CD4-positive, alpha-beta T cell treated with Interleukin-17A for 1 hour (primary cell): ENCODE measurements at regions not wholly inside any gene's neighbourhood (a gene's known extent, or its start where the extent isn't known, plus 50 kb on each side); places are given as distances from the start of the nearest gene placed in this dataset.
"Not testable (repeated sequence)": the region's sequence is repeated elsewhere in the genome, so short reads cannot be mapped to it uniquely, and the experiment has no call there.

Experiments used
- DNase-seq: peaks from one replicate; pipeline ENCODE4 v3.0.0-alpha.2; 2020

- DNase-seq, result no peak
Observed at GRCh38 chr9:75289332-75289731, 201.0 kb downstream of the OSTF1 start.

DNA sequence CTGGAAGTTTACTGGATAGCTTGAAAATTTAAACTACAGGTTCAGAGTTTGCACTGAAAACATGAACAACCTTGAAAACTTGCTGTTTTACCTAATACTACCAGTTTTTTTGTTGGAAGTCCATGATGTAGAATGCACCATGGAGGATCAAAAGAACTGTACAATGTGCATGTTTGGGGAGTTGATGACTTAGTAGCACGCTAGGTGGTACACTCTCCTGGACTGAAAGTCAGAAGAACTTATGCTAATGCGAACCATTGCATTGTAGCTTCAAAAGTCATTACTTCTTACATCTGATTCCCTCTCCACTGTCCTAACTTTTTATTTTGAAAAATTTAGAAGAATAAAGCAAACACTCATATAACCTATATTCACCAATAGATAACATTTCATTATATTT is 211.0 kb downstream of the OSTF1 start:
- no peak for DNase-seq

GRCh38 chr9:75333624-75334023 is 245.3 kb downstream of the OSTF1 start:
- no peak for DNase-seq

DNA sequence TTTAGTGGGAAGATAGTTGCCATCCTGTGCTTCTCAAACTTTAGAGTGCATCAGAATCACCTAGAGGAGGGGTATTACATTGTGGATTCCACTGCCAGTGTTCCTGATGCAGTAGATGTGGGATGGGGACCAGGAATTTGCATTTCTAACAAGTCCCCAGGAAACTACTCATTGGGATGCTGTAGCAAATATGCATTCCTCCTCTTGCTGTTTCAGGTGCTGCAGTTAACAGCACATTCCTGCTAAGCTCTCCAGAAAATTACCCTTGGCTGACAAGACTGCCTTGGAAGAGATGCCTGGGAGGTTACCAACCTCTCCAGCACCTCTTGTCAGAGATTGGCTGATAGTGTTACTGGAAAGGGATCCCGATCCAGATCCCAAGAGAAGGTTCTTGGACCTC is 270.5 kb downstream of the OSTF1 start:
- DNase-seq, result no peak

- DNase-seq, result no peak
Observed at GRCh38 chr9:75359638-75360037, 271.3 kb downstream of the OSTF1 start.

DNA sequence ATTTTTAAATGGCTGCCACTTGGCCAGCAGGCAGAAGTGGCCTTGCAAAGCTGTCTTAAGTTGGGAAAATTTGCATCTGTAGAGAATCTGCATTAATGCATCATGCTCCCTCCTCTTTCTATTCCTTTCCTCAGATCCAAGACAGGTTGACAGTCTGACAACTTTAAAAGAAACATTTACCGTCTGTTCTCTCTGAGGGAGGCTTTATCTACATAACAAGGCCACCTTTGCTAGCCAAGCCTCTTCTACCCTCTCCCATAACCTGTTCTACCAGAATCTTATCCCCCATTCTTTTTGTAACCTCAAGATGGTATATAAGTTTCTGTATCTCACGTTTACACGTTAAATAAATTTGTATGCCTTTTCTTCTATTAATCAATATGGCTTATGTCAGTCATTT is 271.9 kb downstream of the OSTF1 start:
- no peak for DNase-seq

GRCh38 chr9:75362446-75362845 is 274.1 kb downstream of the OSTF1 start:
- not testable (repeated sequence) for DNase-seq

GRCh38 chr9:75365196-75365595 is 276.9 kb downstream of the OSTF1 start:
- DNase-seq, result no peak

DNA sequence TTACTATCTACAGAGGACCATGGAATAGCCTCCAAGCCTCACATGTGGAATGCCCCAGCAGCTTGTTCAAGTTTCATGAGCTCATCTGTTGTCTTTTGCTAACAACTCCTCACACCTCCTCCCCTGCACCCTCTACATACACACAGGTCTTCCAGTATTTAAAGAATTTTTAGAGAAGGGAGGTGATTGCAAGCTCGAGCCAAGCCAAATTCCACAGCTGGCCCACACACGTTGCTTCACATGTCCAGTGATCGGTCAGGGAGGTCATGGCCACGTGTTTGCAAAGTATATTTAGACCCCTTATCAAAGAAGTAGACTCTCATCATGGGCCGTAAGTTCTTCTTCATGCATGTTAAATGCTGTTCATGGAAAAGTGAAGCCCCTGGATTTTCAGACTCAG is 281.7 kb downstream of the OSTF1 start:
- no peak for DNase-seq

- DNase-seq, result no peak
Observed at GRCh38 chr9:75372499-75373268, 284.4 kb downstream of the OSTF1 start.

DNA sequence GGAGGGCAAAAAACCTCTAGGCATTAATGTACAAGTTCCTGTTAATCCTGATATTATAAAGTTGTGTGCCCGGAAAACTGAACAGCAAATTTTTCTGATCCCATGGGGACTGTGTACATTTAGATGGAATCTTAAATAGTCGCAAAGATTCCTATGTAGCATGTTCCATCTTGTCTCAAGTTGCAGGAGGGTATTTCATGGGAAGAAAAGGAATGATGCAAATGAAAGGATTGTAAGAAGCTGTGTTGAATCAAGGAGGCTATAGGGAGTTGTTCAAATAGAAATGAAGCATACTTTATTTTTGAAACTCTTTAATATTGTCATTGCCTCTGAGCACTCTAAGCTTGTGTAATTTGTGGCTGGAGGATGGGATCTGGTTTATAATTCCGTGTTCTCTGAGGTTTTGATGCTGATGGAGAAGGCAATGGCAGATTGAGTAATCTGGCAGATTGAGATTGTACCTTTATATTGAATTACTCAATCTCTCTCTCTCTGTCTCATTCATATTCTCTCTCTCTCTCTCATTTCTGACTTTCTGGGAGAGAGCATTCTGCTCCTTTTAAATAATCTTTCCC is 288.5 kb downstream of the OSTF1 start:
- no peak for DNase-seq

- no peak for DNase-seq
Observed at GRCh38 chr9:75378036-75378435, 289.7 kb downstream of the OSTF1 start.

DNA sequence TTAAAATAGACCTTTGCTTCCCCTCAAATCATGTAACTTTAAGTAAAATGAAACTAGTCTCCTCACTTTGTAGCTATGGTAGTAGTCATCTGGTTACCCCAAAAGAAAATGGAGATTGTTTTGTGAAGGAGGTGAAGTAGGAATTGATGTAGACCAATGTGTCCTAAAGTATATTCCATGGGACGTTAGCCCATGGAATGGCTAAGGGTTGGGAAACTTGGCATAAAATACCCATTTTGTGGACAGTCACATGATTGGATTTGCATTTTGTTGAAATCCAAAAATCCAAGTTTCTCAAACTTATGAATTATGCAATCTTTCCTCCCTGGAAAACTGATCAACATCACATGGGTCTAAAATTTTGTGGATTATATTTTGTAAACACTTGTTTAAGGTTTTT is 290.6 kb downstream of the OSTF1 start:
- DNase-seq, result no peak

- DNase-seq, result no peak
Observed at GRCh38 chr9:75382126-75382525, 293.8 kb downstream of the OSTF1 start.

DNA sequence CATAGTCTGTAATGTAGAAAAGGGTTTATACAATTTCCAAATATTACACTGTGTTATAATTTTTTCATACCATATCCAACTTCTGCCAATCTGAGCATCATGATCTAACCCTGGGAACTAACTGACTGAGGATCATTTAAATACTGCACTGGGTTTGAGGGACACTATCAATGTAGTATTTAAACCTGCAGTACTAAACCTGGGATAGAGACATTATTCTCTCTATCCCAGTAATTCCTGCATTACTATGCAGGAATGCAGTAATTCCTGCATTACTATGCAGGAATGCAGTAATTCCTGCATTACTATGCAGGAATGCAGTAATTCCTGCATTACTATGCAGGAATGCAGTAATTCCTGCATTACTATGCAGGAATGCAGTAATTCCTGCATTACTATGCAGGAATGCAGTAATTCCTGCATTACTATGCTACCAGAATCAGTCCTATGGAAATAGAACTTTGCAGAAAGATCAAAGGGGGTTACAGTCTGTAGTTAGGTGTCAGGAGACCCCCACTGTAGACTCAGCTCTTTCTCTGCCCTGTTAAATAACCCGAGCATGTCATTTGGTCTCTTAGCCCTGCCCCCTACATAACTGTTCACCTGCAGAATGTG is 295.2 kb downstream of the OSTF1 start:
- not testable (repeated sequence) for DNase-seq

DNA sequence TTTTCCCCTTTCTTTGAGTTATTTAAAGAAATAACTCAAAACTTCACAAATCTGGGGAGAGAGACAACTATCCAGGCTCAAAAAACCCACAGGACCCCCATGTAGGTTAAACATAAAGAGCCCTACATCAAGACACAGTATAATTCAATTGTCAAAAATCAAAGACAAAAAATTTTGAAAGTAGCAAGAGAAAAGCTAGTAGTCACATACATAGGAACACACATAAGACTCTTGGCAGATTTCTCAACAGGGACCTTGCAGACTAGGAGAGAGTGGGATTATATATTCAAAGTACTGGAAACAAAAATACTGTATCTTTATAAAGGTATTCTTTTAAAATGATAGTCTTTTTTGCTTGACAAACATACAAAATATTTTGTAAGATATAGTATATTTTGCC is 296.9 kb downstream of the OSTF1 start:
- DNase-seq, result no peak

GRCh38 chr9:75389101-75389500 is 300.8 kb downstream of the OSTF1 start:
- DNase-seq, result no peak

GRCh38 chr9:75390951-75391350 is 302.6 kb downstream of the OSTF1 start:
- no peak for DNase-seq

DNA sequence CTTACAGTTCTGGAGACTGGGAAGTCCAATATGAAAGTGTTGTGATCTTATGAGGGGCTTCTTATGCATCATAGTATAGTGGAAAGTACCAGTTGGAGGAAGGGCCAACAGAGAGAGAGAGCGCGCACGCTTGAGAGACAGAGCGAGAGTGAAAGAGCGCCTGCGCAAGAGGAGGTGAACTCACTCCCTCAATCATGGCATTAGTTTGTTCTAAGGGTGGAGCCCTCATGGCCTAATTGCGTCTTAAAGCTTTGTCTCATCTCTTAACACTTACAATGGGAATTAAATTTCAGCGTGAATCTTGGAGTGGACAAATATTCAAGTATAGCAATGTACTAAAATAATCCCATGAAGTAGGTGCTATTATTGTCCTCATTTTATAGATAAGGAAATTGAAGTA is 303.2 kb downstream of the OSTF1 start:
- DNase-seq, result no peak

- DNase-seq, result no peak
Observed at GRCh38 chr9:75395336-75395735, 307.0 kb downstream of the OSTF1 start.

- DNase-seq, result no peak
Observed at GRCh38 chr9:75397836-75398235, 309.5 kb downstream of the OSTF1 start.

- DNase-seq, result no peak
Observed at GRCh38 chr9:75408391-75408790, 320.1 kb downstream of the OSTF1 start.

GRCh38 chr9:75410405-75410804 is 322.1 kb downstream of the OSTF1 start:
- no peak for DNase-seq

- no peak for DNase-seq
Observed at GRCh38 chr9:75414371-75415160, 326.3 kb downstream of the OSTF1 start.
